Kidney epithelial cell (primary cell): ENCODE measurements at regions not wholly inside any gene's neighbourhood (a gene's known extent, or its start where the extent isn't known, plus 50 kb on each side); places are given as distances from the start of the nearest gene placed in this dataset.

Experiments
- DNase-seq: peaks from one replicate; pipeline ENCODE4 v3.0.0-alpha.2; 2010; ENCODE audit warnings: low read depth
- H3K27me3 ChIP-seq: 2 replicates; pipeline ENCODE4 v1.6.0; 2011; ENCODE audit warnings: low read length; ENCODE audit not compliant: control insufficient read depth, insufficient read depth
- H3K36me3 ChIP-seq: 2 replicates; pipeline ENCODE4 v1.5.1; 2011; ENCODE audit warnings: low read length; ENCODE audit not compliant: control insufficient read depth, insufficient read depth
- H3K4me3 ChIP-seq: 2 replicates; pipeline ENCODE4 v1.5.1; 2011; ENCODE audit warnings: low read depth, mild to moderate bottlenecking, control low read depth, low read length
- TF ChIP-seq, protein P1 (sequence below): IDR thresholded peaks from 2 replicates; pipeline ENCODE4 v1.5.1; 2011; ENCODE audit warnings: mild to moderate bottlenecking, moderate library complexity, low read length, control low read depth, inconsistent platforms; ENCODE audit not compliant: insufficient read depth, poor library complexity, severe bottlenecking

DNA sequence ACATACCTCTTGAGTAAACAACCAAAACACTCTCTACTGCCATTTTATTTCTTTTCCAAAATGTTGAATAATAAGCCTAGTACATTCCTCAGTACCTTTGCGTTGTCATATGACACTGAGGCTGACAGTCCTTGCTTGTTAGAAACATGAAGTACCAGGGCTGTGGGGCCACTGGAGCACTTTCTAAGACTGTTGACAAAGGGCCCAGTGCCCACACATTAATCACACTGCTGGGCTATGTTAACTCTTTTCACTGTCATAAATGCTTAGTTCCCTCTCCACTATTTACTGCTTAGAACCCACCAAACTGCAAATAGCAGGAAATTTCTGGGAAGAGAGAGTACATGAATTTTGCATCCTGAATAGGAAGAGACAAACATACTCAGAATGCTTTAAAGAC is 57.1 kb downstream of the FAM47B start:
- Histone ChIP-seq H3K27me3 (no peaks in the 10 kb centered on the region), H3K4me3 (no peak overlapping the region), H3K36me3 (no peaks in the 10 kb centered on the region)
- DNase-seq: no peak
- TF ChIP-seq, protein P1, sequence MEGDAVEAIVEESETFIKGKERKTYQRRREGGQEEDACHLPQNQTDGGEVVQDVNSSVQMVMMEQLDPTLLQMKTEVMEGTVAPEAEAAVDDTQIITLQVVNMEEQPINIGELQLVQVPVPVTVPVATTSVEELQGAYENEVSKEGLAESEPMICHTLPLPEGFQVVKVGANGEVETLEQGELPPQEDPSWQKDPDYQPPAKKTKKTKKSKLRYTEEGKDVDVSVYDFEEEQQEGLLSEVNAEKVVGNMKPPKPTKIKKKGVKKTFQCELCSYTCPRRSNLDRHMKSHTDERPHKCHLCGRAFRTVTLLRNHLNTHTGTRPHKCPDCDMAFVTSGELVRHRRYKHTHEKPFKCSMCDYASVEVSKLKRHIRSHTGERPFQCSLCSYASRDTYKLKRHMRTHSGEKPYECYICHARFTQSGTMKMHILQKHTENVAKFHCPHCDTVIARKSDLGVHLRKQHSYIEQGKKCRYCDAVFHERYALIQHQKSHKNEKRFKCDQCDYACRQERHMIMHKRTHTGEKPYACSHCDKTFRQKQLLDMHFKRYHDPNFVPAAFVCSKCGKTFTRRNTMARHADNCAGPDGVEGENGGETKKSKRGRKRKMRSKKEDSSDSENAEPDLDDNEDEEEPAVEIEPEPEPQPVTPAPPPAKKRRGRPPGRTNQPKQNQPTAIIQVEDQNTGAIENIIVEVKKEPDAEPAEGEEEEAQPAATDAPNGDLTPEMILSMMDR: no peak

DNA sequence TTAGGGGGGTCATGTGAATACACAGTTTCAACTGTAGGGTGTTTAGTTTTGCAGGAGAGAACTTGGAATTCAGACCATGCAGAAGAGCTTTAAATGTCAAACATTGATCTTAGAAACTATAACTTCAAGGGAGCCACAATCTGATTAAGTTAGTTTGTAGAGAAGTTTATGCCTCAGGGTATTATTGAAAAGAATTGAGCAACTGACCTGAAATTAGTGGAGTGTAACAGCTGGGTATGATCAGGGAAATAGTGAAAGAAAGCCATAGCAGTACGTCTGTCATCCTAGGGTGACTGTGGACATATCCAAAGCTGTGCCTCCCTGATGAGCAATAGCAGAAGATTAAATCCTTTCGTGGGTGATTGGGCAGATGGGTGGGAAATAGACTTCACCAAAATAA is 63.8 kb downstream of the FAM47B start:
- no peaks in the 10 kb centered on the region for H3K27me3 ChIP-seq
- TF ChIP-seq, protein P1: no peak
- H3K4me3 ChIP-seq: no peak overlapping the region
- DNase-seq: no peak
- no peaks in the 10 kb centered on the region for H3K36me3 ChIP-seq

DNA sequence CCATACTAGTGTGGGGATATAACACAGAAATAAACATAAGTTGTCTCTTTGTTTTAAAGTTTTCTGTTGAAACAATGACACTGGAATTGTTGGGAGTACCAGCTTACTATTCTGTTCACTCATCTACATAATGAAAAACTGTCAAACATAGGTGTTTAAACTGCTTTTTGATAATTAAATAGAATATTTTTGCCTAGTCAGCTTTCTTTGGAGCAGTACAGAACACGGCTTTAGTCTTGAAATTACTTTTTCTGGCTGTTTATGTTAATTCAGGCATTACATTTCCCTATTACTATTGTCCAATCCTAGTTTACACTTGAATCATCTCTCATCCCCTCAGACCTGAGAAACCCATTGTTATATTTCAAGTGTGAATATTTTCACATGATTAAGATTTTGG is 73.0 kb downstream of the FAM47B start:
- TF ChIP-seq, protein P1: no peak
- DNase-seq: no peak
- no peaks in the 10 kb centered on the region for H3K36me3 ChIP-seq
- H3K4me3 ChIP-seq: no peak overlapping the region
- no peaks in the 10 kb centered on the region for H3K27me3 ChIP-seq

DNA sequence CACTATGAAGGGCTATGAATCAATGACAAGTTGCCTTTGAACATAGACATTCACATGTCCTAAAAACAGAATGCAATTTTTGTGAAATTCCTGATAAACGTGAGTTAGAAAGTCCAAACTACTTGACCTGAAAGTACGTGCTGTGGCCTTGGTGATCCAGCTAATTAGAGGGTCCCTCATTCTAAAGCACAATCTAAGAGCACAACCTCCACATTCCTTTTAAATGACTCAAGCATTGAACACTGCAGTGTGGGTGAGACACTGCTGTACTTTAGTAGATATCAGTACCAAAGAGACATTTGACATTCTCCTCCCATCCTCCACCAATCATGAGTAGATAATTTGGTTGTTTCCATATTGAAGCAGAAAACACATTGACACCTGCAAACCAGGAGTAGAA is 73.5 kb downstream of the FAM47B start:
- TF ChIP-seq, protein P1: no peak
- no peaks in the 10 kb centered on the region for H3K36me3 ChIP-seq
- H3K4me3 ChIP-seq: no peak overlapping the region
- DNase-seq: peak; percentile 12
- no peaks in the 10 kb centered on the region for H3K27me3 ChIP-seq

DNA sequence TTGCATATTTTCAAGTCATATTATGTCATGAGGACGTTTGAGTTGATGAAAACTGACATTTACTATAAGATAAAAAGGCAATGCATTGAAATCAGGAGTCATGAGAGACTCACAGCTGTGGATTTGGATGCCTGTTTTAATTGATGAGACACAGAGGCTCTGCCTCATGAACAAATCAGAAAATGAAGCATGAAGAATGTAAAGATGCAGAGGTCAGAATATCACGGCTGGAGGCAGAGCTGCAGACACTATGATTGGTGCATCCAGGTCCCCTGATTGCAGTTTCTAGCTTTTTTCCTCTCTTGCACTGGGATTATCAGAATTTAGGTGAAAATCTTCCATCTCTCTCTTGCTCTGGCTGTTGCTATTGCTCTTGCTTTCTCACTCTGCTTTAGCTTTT is 74.7 kb downstream of the FAM47B start:
- Histone ChIP-seq H3K36me3 (no peaks in the 10 kb centered on the region), H3K4me3 (no peak overlapping the region), H3K27me3 (no peaks in the 10 kb centered on the region)
- no peak for DNase-seq
- TF ChIP-seq, protein P1: no peak

GRCh38 chrX:35023683-35024082 is 81.1 kb downstream of the FAM47B start:
- Histone ChIP-seq H3K36me3 (no peaks in the 10 kb centered on the region), H3K4me3 (no peak overlapping the region), H3K27me3 (no peaks in the 10 kb centered on the region)
- DNase-seq: no peak
- TF ChIP-seq, protein P1: no peak
